GM12878 (cell line): ENCODE measurements at regions not wholly inside any gene's neighbourhood (a gene's known extent, or its start where the extent isn't known, plus 50 kb on each side); places are given as distances from the start of the nearest gene placed in this dataset.

Experiments used
- ATAC-seq: fragments of 200-7000 bp; cut with Tn5 transposase; 3 replicates; pipeline ENCODE4 v1.9.1; 2020; ENCODE audit warnings: mild to moderate bottlenecking, moderate library complexity
- BruUV-seq: library from RNA; stranded (reverse); fragments of 400-500 nt; replicated peaks from 2 replicates; lab custom pipeline; 2021; lab: Mats Ljungman, UMichigan
- CTCF ChIA-PET: fragments of 300-600 bp; sonication (Branson Sonifier 250); formaldehyde crosslinking; extraction: SDS; loops from one replicate; lab custom pipeline; 2021; ENCODE audit warnings: inconsistent platforms; lab: Yijun Ruan, JAX
- POLR2A ChIA-PET: fragments of 350-600 bp; formaldehyde crosslinking; extraction: SDS; loops from one replicate; lab custom pipeline; 2021; ENCODE audit warnings: inconsistent platforms; lab: Charles Lee
- RAD21 ChIA-PET: fragments of 300-600 bp; sonication (Branson Sonifier 250); formaldehyde crosslinking; loops from one replicate; lab custom pipeline; 2023; ENCODE audit warnings: antibody characterized with exemption; ENCODE audit not compliant: unreplicated experiment; lab: Charles Lee
- SMC1A ChIA-PET: fragments of 300-600 bp; sonication (Branson Sonifier 250); formaldehyde crosslinking; loops from one replicate; lab custom pipeline; 2023; ENCODE audit not compliant: unreplicated experiment, uncharacterized antibody; lab: Charles Lee
- DNase-seq: peaks from one replicate; pipeline ENCODE4 v3.0.0-alpha.2; 2011; ENCODE audit warnings: low read depth, low spot score
- FAIRE-seq: peaks from 3 replicates; lab custom pipeline; 2011; peaks lifted over from hg19 to GRCh38; lab: Jason Lieb, UNC
- H2AFZ ChIP-seq: 2 replicates; pipeline ENCODE4 v1.6.0; 2011; ENCODE audit warnings: low read depth, low read length, control low read depth; ENCODE audit not compliant: control insufficient read depth
- H3K27ac ChIP-seq: 2 replicates; pipeline ENCODE4 v1.5.1; 2011; ENCODE audit warnings: control low read depth; ENCODE audit not compliant: control insufficient read depth, insufficient read depth
- H3K27me3 ChIP-seq, 2 experiments: replicated peaks in 1 of 2; 2 replicates each; pipeline versions ENCODE4 v1.6.0 to v1.6.1; 2011; ENCODE audit warnings: low read length in 1 of 2; ENCODE audit not compliant: control insufficient read depth in 2 of 2, insufficient read depth in 2 of 2
- H3K36me3 ChIP-seq, 2 experiments: 2 replicates each; pipeline ENCODE4 v1.5.1; 2011; ENCODE audit warnings: low read length in 1 of 2; ENCODE audit not compliant: control insufficient read depth in 2 of 2, insufficient read depth in 2 of 2
- H3K4me1 ChIP-seq: 2 replicates; pipeline ENCODE4 v1.6.1; 2011; ENCODE audit warnings: mild to moderate bottlenecking, low read length, moderate library complexity, mixed read lengths; ENCODE audit not compliant: control insufficient read depth, insufficient read depth
- H3K4me2 ChIP-seq: 2 replicates; pipeline ENCODE4 v1.6.0; 2011; ENCODE audit warnings: control low read depth; ENCODE audit not compliant: control insufficient read depth, insufficient read depth
- H3K4me3 ChIP-seq: fragments of 200-600 bp; sonication (generic); 2 replicates; pipeline ENCODE4 v1.5.1; 2016
- H3K79me2 ChIP-seq: 2 replicates; pipeline ENCODE4 v1.6.0; 2011; ENCODE audit warnings: low read length; ENCODE audit not compliant: control insufficient read depth, insufficient read depth
- H3K9ac ChIP-seq: 2 replicates; pipeline ENCODE4 v1.8.0; 2011; ENCODE audit warnings: low read length, control low read depth, mixed read lengths; ENCODE audit not compliant: control insufficient read depth, insufficient read depth
- H3K9me3 ChIP-seq: replicated peaks from 3 replicates; pipeline ENCODE4 v1.5.1; 2011; ENCODE audit warnings: mild to moderate bottlenecking, low read length; ENCODE audit not compliant: control insufficient read depth, insufficient read depth
- H4K20me1 ChIP-seq: 2 replicates; pipeline ENCODE4 v1.6.0; 2011; ENCODE audit not compliant: control insufficient read depth, insufficient read depth
- ATF3 ChIP-seq: IDR thresholded peaks from 2 replicates; pipeline ENCODE4 v1.6.1; 2011; ENCODE audit warnings: low read depth, mild to moderate bottlenecking, low read length, moderate library complexity, borderline replicate concordance; ENCODE audit errors: extremely low read depth
- BCL11A ChIP-seq: IDR thresholded peaks from 2 replicates; pipeline ENCODE4 v1.6.1; 2011; ENCODE audit warnings: low read depth, low read length
- BCL3 ChIP-seq: IDR thresholded peaks from 2 replicates; pipeline ENCODE4 v1.6.1; 2011; ENCODE audit warnings: borderline replicate concordance, low read depth, mild to moderate bottlenecking, moderate library complexity, low read length; ENCODE audit not compliant: insufficient read depth, poor library complexity, severe bottlenecking
- CBFB ChIP-seq: IDR thresholded peaks from 2 replicates; pipeline ENCODE4 v1.6.1; 2016; ENCODE audit warnings: antibody characterized with exemption, low read depth
- CBX5 ChIP-seq: sonication (generic); IDR thresholded peaks from 2 replicates; pipeline ENCODE4 v1.6.1; 2016; ENCODE audit warnings: low read depth, moderate library complexity, mild to moderate bottlenecking, inconsistent platforms
- CHD1 ChIP-seq: IDR thresholded peaks from 2 replicates; pipeline ENCODE4 v1.6.1; 2012; ENCODE audit warnings: low read depth, low read length, improper control_type of control experiment
- FOS ChIP-seq: IDR thresholded peaks from 3 replicates; pipeline ENCODE4 v1.6.1; 2011; ENCODE audit warnings: borderline replicate concordance; ENCODE audit not compliant: insufficient read length; ENCODE audit errors: extremely low read depth
- GABPA ChIP-seq: IDR thresholded peaks from 2 replicates; pipeline ENCODE4 v1.6.1; 2014; ENCODE audit warnings: antibody characterized with exemption, low read depth, mild to moderate bottlenecking, inconsistent platforms
- IRF5 ChIP-seq: fragments of 450-650 bp; IDR thresholded peaks from 2 replicates; pipeline ENCODE4 v1.6.1; 2017; ENCODE audit warnings: borderline replicate concordance
- MEF2B ChIP-seq: fragments of 450-650 bp; IDR thresholded peaks from 2 replicates; pipeline ENCODE4 v1.6.1; 2018; ENCODE audit warnings: mild to moderate bottlenecking, moderate library complexity; ENCODE audit not compliant: partially characterized antibody, poor library complexity, severe bottlenecking
- RCOR1 ChIP-seq: conservative IDR thresholded peaks from 2 replicates; pipeline ENCODE4 v1.6.1; 2012; ENCODE audit warnings: low read depth, low read length, improper control_type of control experiment
- SMARCA5 ChIP-seq: fragments of 450-650 bp; IDR thresholded peaks from 2 replicates; pipeline ENCODE4 v1.6.1; 2017; ENCODE audit warnings: mild to moderate bottlenecking
- SUZ12 ChIP-seq: fragments of 200-600 bp; sonication (generic); IDR thresholded peaks from one replicate; pipeline ENCODE4 v1.6.1; 2018; ENCODE audit warnings: antibody characterized with exemption, mild to moderate bottlenecking; ENCODE audit not compliant: unreplicated experiment
- TAF1 ChIP-seq: IDR thresholded peaks from 2 replicates; pipeline ENCODE4 v1.6.1; 2011; ENCODE audit warnings: mild to moderate bottlenecking, low read depth, low read length, borderline replicate concordance
- TARDBP ChIP-seq: IDR thresholded peaks from 2 replicates; pipeline ENCODE4 v1.6.1; 2016; ENCODE audit warnings: borderline replicate concordance
- TCF3 ChIP-seq: IDR thresholded peaks from 2 replicates; pipeline ENCODE4 v1.6.1; 2012; ENCODE audit warnings: low read depth, mild to moderate bottlenecking, low read length, borderline replicate concordance; ENCODE audit not compliant: insufficient read depth
- WGBS: methylation state at CpG from one replicate; pipeline ENCODE4 v1.1.6; 2016; ENCODE audit warnings: low lambda C conversion rate; ENCODE audit not compliant: insufficient replicate concordance, insufficient coverage; ENCODE audit errors: missing lambda C conversion rate; 5-methylcytosine and 5-hydroxymethylcytosine counted together
- in situ Hi-C: fragments of 300-500 bp; cut with MboI; formaldehyde crosslinking; loops from 9 replicates; pipeline ENCODE4 v1.14.3; 2018; ENCODE audit warnings: mixed read lengths
- intact Hi-C: fragments of 100-400 bp; cut with micrococcal nuclease; formaldehyde crosslinking; loops from one replicate; pipeline ENCODE4 v1.14.2; 2022; ENCODE audit not compliant: unreplicated experiment

- no peak overlapping the region for H3K4me3 ChIP-seq
- H3K4me2 ChIP-seq, result no peak overlapping the region
- BruUV-seq, result no TSS peak
- in situ Hi-C loops (no loop called here), intact Hi-C loops (no loop called here)
- H3K27me3 ChIP-seq, result no peaks in the 10 kb centered on the region
- FAIRE-seq (no peak), ATAC-seq (no peak), DNase-seq (no peak)
- no peaks in the 10 kb centered on the region for H4K20me1 ChIP-seq
- no peaks in the 10 kb centered on the region for H3K79me2 ChIP-seq
- no peaks in the 10 kb centered on the region for H3K36me3 ChIP-seq
- ChIA-PET SMC1A (no interaction called here), RAD21 (no interaction called here), POLR2A (no interaction called here), CTCF (no interaction called here)
- H3K9ac ChIP-seq, result no peak overlapping the region
- H2AFZ ChIP-seq, result no peak overlapping the region
- WGBS, result 50% methylated on average over 4 of the region's 4 CpGs
- H3K27ac ChIP-seq, result no peak overlapping the region
- H3K4me1 ChIP-seq, result no peaks in the 10 kb centered on the region
- no peak for TF ChIP-seq ATF3
- no peak for TF ChIP-seq BCL3
- TF ChIP-seq RCOR1, result no peak
- no peak for TF ChIP-seq GABPA
- no peak for TF ChIP-seq MEF2B
- no peaks in the 10 kb centered on the region for H3K9me3 ChIP-seq
Measured at GRCh38 chr18:2139691-2140090, 431.6 kb downstream of the METTL4 start.

GRCh38 chr18:2143636-2144035, 427.7 kb downstream of the METTL4 start:
- no peaks in the 10 kb centered on the region for H3K36me3 ChIP-seq
- RAD21 ChIA-PET, result no interaction called here
- H3K4me1 ChIP-seq, result no peaks in the 10 kb centered on the region
- H3K27me3 ChIP-seq, result no peaks in the 10 kb centered on the region
- ATAC-seq, result no peak
- SMC1A ChIA-PET, result no interaction called here
- no peak overlapping the region for H2AFZ ChIP-seq
- FAIRE-seq, result no peak
- no TSS peak for BruUV-seq
- H3K27ac ChIP-seq, result no peak overlapping the region
- H3K9ac ChIP-seq, result no peak overlapping the region
- CTCF ChIA-PET, result interaction anchor here (0.7 to 1.0 kb wide), 2 partner anchors 39 to 123 kb away, joined by 3 to 5 read pairs; no protein-coding TSS in a partner anchor
- no peak overlapping the region for H3K4me2 ChIP-seq
- H3K79me2 ChIP-seq, result no peaks in the 10 kb centered on the region
- WGBS, result 0% methylated on average over 1 of the region's 1 CpG
- H4K20me1 ChIP-seq, result no peaks in the 10 kb centered on the region
- no peaks in the 10 kb centered on the region for H3K9me3 ChIP-seq
- no peak overlapping the region for H3K4me3 ChIP-seq
- DNase-seq, result no peak
- intact Hi-C loops (no loop called here), in situ Hi-C loops (no loop called here)
- POLR2A ChIA-PET, result no interaction called here
- no peak for TF ChIP-seq IRF5
- TF ChIP-seq FOS, result no peak
- no peak for TF ChIP-seq SMARCA5
- TF ChIP-seq TARDBP, result no peak
- TF ChIP-seq CHD1, result no peak
- TF ChIP-seq CBX5, result no peak
- TF ChIP-seq BCL11A, result no peak
- no peak for TF ChIP-seq TAF1
- TF ChIP-seq RCOR1, result no peak
- no peak for TF ChIP-seq TCF3
- TF ChIP-seq SUZ12, result no peak
- TF ChIP-seq CBFB, result no peak
